ENCODE measurements at regions not wholly inside any gene's neighbourhood (a gene's known extent, or its start where the extent isn't known, plus 50 kb on each side); places are given as distances from the start of the nearest gene placed in this dataset.
"Not testable (repeated sequence)": the region's sequence is repeated elsewhere in the genome, so short reads cannot be mapped to it uniquely, and the experiment has no call there.

GRCh38 chrX:1853916-1854315 is 239.1 kb downstream of the ASMT start:
- H3K4me2 ChIP-seq (replicated peaks; ENCODE audit: low read depth, low read length, poor library complexity, severe bottlenecking): no peak overlapping the region
- no peak for DNase-seq
- no peaks in the 10 kb centered on the region for H3K27me3 ChIP-seq (replicated peaks in 1 of 4; ENCODE audit: control extremely low read depth in 1 of 4, control insufficient read depth in 3 of 4, insufficient read depth in 4 of 4, low read length in 3 of 4)
- CTCF ChIA-PET: no interaction called here
- H3K4me1 ChIP-seq (ENCODE audit: control insufficient read depth in 2 of 2, insufficient read depth in 2 of 2, low read length in 2 of 2): no peaks in the 10 kb centered on the region
- TF ChIP-seq EZH2 (IDR thresholded peaks at IDR 0.05; ENCODE audit: borderline replicate concordance, insufficient read depth, low read depth, low read length, poor library complexity, severe bottlenecking) (no peak), CTCF (IDR thresholded peaks at IDR 0.05) (no peak)
- Mint-ChIP-seq H3K4me1 (no peaks in the 10 kb centered on the region), H3K9me3 (ENCODE audit: insufficient read depth) (no peaks in the 10 kb centered on the region), H3K4me3 (no peak overlapping the region), H3K27me3 (no peaks in the 10 kb centered on the region), H3K27ac (no peak overlapping the region)
- 60% methylated on average over 1 of the region's 3 CpGs for WGBS (ENCODE audit: insufficient coverage)
- no peak overlapping the region for H2AFZ ChIP-seq (ENCODE audit: insufficient read depth, low read depth, low read length, poor library complexity, severe bottlenecking)
- no peaks in the 10 kb centered on the region for H3K79me2 ChIP-seq (ENCODE audit: control insufficient read depth, insufficient read depth, low read length)
- no peak overlapping the region for H3K27ac ChIP-seq (ENCODE audit: low read length in 2 of 2)
- POLR2A ChIA-PET: no interaction called here
- no peak overlapping the region for H3K9ac ChIP-seq (ENCODE audit: low read length)
- no peaks in the 10 kb centered on the region for H4K20me1 ChIP-seq (ENCODE audit: control insufficient read depth, insufficient read depth, low read length, poor library complexity, severe bottlenecking)
- H3K9me3 ChIP-seq (ENCODE audit: control extremely low read depth in 1 of 3, control insufficient read depth in 2 of 3, insufficient read depth in 1 of 3, low read length in 2 of 3): peaks cover 0 to 3% (median 0%) of the 10 kb centered on the region in 3 donors
- intact Hi-C loops (cut with micrococcal nuclease): no loop called here
- H3K36me3 ChIP-seq (replicated peaks in 1 of 2; ENCODE audit: control extremely low read depth in 1 of 2, control insufficient read depth in 1 of 2, extremely low read depth in 1 of 2, insufficient read depth in 2 of 2, low read length in 1 of 2): no peaks in the 10 kb centered on the region
- H3K4me3 ChIP-seq (ENCODE audit: control extremely low read depth in 1 of 5, extremely low read depth in 1 of 5, insufficient read depth in 1 of 5, low read depth in 2 of 5, low read length in 4 of 5): no peak overlapping the region
- no peak for ATAC-seq (ENCODE audit: low read depth)

GRCh38 chrX:1854861-1855260 is 240.0 kb downstream of the ASMT start:
- DNase-seq; CTCF ChIA-PET; H3K4me3 ChIP-seq (ENCODE audit: control extremely low read depth in 1 of 5, extremely low read depth in 1 of 5, insufficient read depth in 1 of 5, low read depth in 2 of 5, low read length in 4 of 5); H2AFZ ChIP-seq (ENCODE audit: insufficient read depth, low read depth, low read length, poor library complexity, severe bottlenecking); H4K20me1 ChIP-seq (ENCODE audit: control insufficient read depth, insufficient read depth, low read length, poor library complexity, severe bottlenecking); H3K4me1 ChIP-seq (ENCODE audit: control insufficient read depth in 2 of 2, insufficient read depth in 2 of 2, low read length in 2 of 2); H3K36me3 ChIP-seq (replicated peaks in 1 of 2; ENCODE audit: control extremely low read depth in 1 of 2, control insufficient read depth in 1 of 2, extremely low read depth in 1 of 2, insufficient read depth in 2 of 2, low read length in 1 of 2); H3K27me3 ChIP-seq (replicated peaks in 1 of 4; ENCODE audit: control extremely low read depth in 1 of 4, control insufficient read depth in 3 of 4, insufficient read depth in 4 of 4, low read length in 3 of 4); H3K27ac Mint-ChIP-seq; H3K4me3 Mint-ChIP-seq; H3K4me2 ChIP-seq (replicated peaks; ENCODE audit: low read depth, low read length, poor library complexity, severe bottlenecking); intact Hi-C loops (cut with micrococcal nuclease); POLR2A ChIA-PET; H3K9me3 Mint-ChIP-seq (ENCODE audit: insufficient read depth); H3K27me3 Mint-ChIP-seq; ATAC-seq (ENCODE audit: low read depth); H3K9ac ChIP-seq (ENCODE audit: low read length); H3K4me1 Mint-ChIP-seq; H3K79me2 ChIP-seq (ENCODE audit: control insufficient read depth, insufficient read depth, low read length); H3K27ac ChIP-seq (ENCODE audit: low read length in 2 of 2): not testable (repeated sequence)
- 97% methylated on average over 8 of the region's 10 CpGs for WGBS (ENCODE audit: insufficient coverage)
- H3K9me3 ChIP-seq (ENCODE audit: control extremely low read depth in 1 of 3, control insufficient read depth in 2 of 3, insufficient read depth in 1 of 3, low read length in 2 of 3): peaks cover 0 to 11% (median 0%) of the 10 kb centered on the region in 3 donors

- H3K4me2 ChIP-seq (replicated peaks; ENCODE audit: low read depth, low read length, poor library complexity, severe bottlenecking): not testable (repeated sequence)
These were observed 244.4 kb downstream of the ASMT start for GRCh38 chrX:1859266-1859665.

More at GRCh38 chrX:1859266-1859665, 244.4 kb downstream of the ASMT start:
- H2AFZ ChIP-seq (ENCODE audit: insufficient read depth, low read depth, low read length, poor library complexity, severe bottlenecking); H4K20me1 ChIP-seq (ENCODE audit: control insufficient read depth, insufficient read depth, low read length, poor library complexity, severe bottlenecking); H3K9me3 Mint-ChIP-seq (ENCODE audit: insufficient read depth); POLR2A ChIA-PET; CTCF ChIA-PET; H3K4me1 ChIP-seq (ENCODE audit: control insufficient read depth in 2 of 2, insufficient read depth in 2 of 2, low read length in 2 of 2); H3K27ac ChIP-seq (ENCODE audit: low read length in 2 of 2); H3K27ac Mint-ChIP-seq; H3K4me3 Mint-ChIP-seq; H3K4me1 Mint-ChIP-seq; H3K9ac ChIP-seq (ENCODE audit: low read length); H3K27me3 Mint-ChIP-seq; intact Hi-C loops (cut with micrococcal nuclease); H3K4me3 ChIP-seq (ENCODE audit: control extremely low read depth in 1 of 5, extremely low read depth in 1 of 5, insufficient read depth in 1 of 5, low read depth in 2 of 5, low read length in 4 of 5); ATAC-seq (ENCODE audit: low read depth); H3K27me3 ChIP-seq (replicated peaks in 1 of 4; ENCODE audit: control extremely low read depth in 1 of 4, control insufficient read depth in 3 of 4, insufficient read depth in 4 of 4, low read length in 3 of 4); H3K36me3 ChIP-seq (replicated peaks in 1 of 2; ENCODE audit: control extremely low read depth in 1 of 2, control insufficient read depth in 1 of 2, extremely low read depth in 1 of 2, insufficient read depth in 2 of 2, low read length in 1 of 2); H3K79me2 ChIP-seq (ENCODE audit: control insufficient read depth, insufficient read depth, low read length); H3K9me3 ChIP-seq (ENCODE audit: control extremely low read depth in 1 of 3, control insufficient read depth in 2 of 3, insufficient read depth in 1 of 3, low read length in 2 of 3); DNase-seq: not testable (repeated sequence)
- WGBS (ENCODE audit: insufficient coverage): 95% methylated on average over 5 of the region's 5 CpGs
